Caco-2 (cell line): ENCODE measurements at regions not wholly inside any gene's neighbourhood (a gene's known extent, or its start where the extent isn't known, plus 50 kb on each side); places are given as distances from the start of the nearest gene placed in this dataset.

Experiments
- BruUV-seq: library from RNA; stranded (reverse); fragments of 400-500 nt; replicated peaks from 2 replicates; lab custom pipeline; 2021; lab: Mats Ljungman, UMichigan
- CTCF ChIA-PET: fragments of 300-600 bp; sonication (Branson Sonifier 250); formaldehyde crosslinking; loops from one replicate; lab custom pipeline; 2022; ENCODE audit warnings: antibody characterized with exemption; lab: Charles Lee
- POLR2A ChIA-PET: fragments of 300-600 bp; sonication (Branson Sonifier 250); formaldehyde crosslinking; loops from one replicate; lab custom pipeline; 2022; ENCODE audit warnings: antibody characterized with exemption; lab: Charles Lee
- DNase-seq, 2 experiments: peaks; one replicate each; pipeline versions ENCODE4 v3.0.0 to v3.0.0-alpha.2; 2020 to 2022
- H3K27me3 ChIP-seq: replicated peaks from 2 replicates; pipeline ENCODE4 v1.6.0; 2011; ENCODE audit warnings: low read length; ENCODE audit not compliant: control insufficient read depth, insufficient read depth
- H3K36me3 ChIP-seq: 2 replicates; pipeline ENCODE4 v1.5.1; 2011; ENCODE audit warnings: low read length; ENCODE audit not compliant: control insufficient read depth, insufficient read depth
- H3K4me1 ChIP-seq: fragments of 250-450 bp; sonication (Bioruptor Pico); 2 replicates; pipeline ENCODE4 v1.5.1; 2020; ENCODE audit warnings: mild to moderate bottlenecking
- H3K4me3 ChIP-seq: 2 replicates; pipeline ENCODE4 v1.5.1; 2011; ENCODE audit warnings: low read depth, mild to moderate bottlenecking, control low read depth, low read length
- H3K9me3 ChIP-seq: fragments of 250-450 bp; sonication (Bioruptor Pico); 2 replicates; pipeline ENCODE4 v1.5.1; 2020; ENCODE audit warnings: mild to moderate bottlenecking, moderate library complexity
- H3K27ac Mint-ChIP-seq: one replicate; pipeline ENCODE4 v1.8.0; 2022; ENCODE audit warnings: mixed read lengths; ENCODE audit not compliant: unreplicated experiment
- H3K27me3 Mint-ChIP-seq: one replicate; pipeline ENCODE4 v1.8.0; 2022; ENCODE audit warnings: mixed read lengths; ENCODE audit not compliant: insufficient read depth, unreplicated experiment
- H3K36me3 Mint-ChIP-seq: one replicate; pipeline ENCODE4 v1.8.0; 2022; ENCODE audit warnings: mild to moderate bottlenecking, mixed read lengths; ENCODE audit not compliant: insufficient read depth, unreplicated experiment
- H3K4me1 Mint-ChIP-seq: one replicate; pipeline ENCODE4 v1.8.0; 2022; ENCODE audit warnings: low read depth, mixed read lengths; ENCODE audit not compliant: unreplicated experiment
- H3K4me3 Mint-ChIP-seq: one replicate; pipeline ENCODE4 v1.8.0; 2022; ENCODE audit warnings: mild to moderate bottlenecking, moderate library complexity, mixed read lengths; ENCODE audit not compliant: unreplicated experiment
- H3K9me3 Mint-ChIP-seq: one replicate; pipeline ENCODE4 v1.8.0; 2022; ENCODE audit warnings: mixed read lengths; ENCODE audit not compliant: unreplicated experiment
- CTCF ChIP-seq, 2 experiments: fragments of 200-600 bp in 1 of 2; IDR thresholded peaks; 1 replicate in 1 of 2; 2 replicates in 1 of 2; pipeline versions ENCODE4 v1.5.1 to v1.8.0; 2011 to 2022; ENCODE audit warnings: antibody characterized with exemption in 1 of 2, control low read depth in 1 of 2, inconsistent platforms in 1 of 2, low read depth in 1 of 2, low read length in 1 of 2, mild to moderate bottlenecking in 1 of 2, moderate library complexity in 1 of 2; ENCODE audit not compliant: insufficient read depth in 1 of 2, severe bottlenecking in 1 of 2, unreplicated experiment in 1 of 2
- intact Hi-C: fragments of 100-400 bp; cut with micrococcal nuclease; formaldehyde crosslinking; loops from one replicate; pipeline ENCODE4 v1.10.0; 2022; ENCODE audit not compliant: unreplicated experiment

GRCh38 chr11:110856340-110856739 is 144.1 kb upstream of the ARHGAP20 start:
- Mint-ChIP-seq H3K27me3 (peaks cover 24% of the 10 kb centered on the region), H3K4me1 (no peaks in the 10 kb centered on the region), H3K36me3 (no peaks in the 10 kb centered on the region), H3K9me3 (no peaks in the 10 kb centered on the region), H3K27ac (no peak overlapping the region), H3K4me3 (no peak overlapping the region)
- no peaks in the 10 kb centered on the region for H3K36me3 ChIP-seq
- DNase-seq: no peak
- H3K9me3 ChIP-seq: no peaks in the 10 kb centered on the region
- ChIA-PET CTCF (no interaction called here), POLR2A (no interaction called here)
- H3K4me3 ChIP-seq: no peak overlapping the region
- no peaks in the 10 kb centered on the region for H3K4me1 ChIP-seq
- TF ChIP-seq CTCF (IDR thresholded peaks at IDR 0.05; ENCODE audit: insufficient read depth in 1 of 2, low read depth in 1 of 2, low read length in 1 of 2, severe bottlenecking in 1 of 2, unreplicated experiment in 1 of 2): no peak
- H3K27me3 ChIP-seq: no peaks in the 10 kb centered on the region; the same call in 1 of the 2 replicates
- BruUV-seq: no TSS peak
- intact Hi-C loops: no loop called here

- Mint-ChIP-seq H3K27ac (no peak overlapping the region), H3K9me3 (no peaks in the 10 kb centered on the region), H3K4me1 (no peaks in the 10 kb centered on the region), H3K27me3 (peaks cover 22% of the 10 kb centered on the region), H3K4me3 (no peak overlapping the region), H3K36me3 (no peaks in the 10 kb centered on the region)
- DNase-seq: no peak
- Histone ChIP-seq H3K36me3 (no peaks in the 10 kb centered on the region), H3K27me3 (no peaks in the 10 kb centered on the region; the same call in 1 of the 2 replicates), H3K4me3 (no peak overlapping the region), H3K9me3 (no peaks in the 10 kb centered on the region), H3K4me1 (no peaks in the 10 kb centered on the region)
- POLR2A ChIA-PET: no interaction called here
- no peak for TF ChIP-seq CTCF (IDR thresholded peaks at IDR 0.05; ENCODE audit: insufficient read depth in 1 of 2, low read depth in 1 of 2, low read length in 1 of 2, severe bottlenecking in 1 of 2, unreplicated experiment in 1 of 2)
- intact Hi-C loops: no loop called here
- no TSS peak for BruUV-seq
- CTCF ChIA-PET: no interaction called here
Measured at GRCh38 chr11:110855191-110855590, 143.0 kb upstream of the ARHGAP20 start.

- no peak overlapping the region for H3K4me3 ChIP-seq
- Mint-ChIP-seq H3K27ac (no peak overlapping the region), H3K36me3 (no peaks in the 10 kb centered on the region), H3K9me3 (no peaks in the 10 kb centered on the region), H3K4me1 (no peaks in the 10 kb centered on the region), H3K4me3 (no peak overlapping the region), H3K27me3 (peaks cover 22% of the 10 kb centered on the region)
- H3K36me3 ChIP-seq: no peaks in the 10 kb centered on the region
- intact Hi-C loops: no loop called here
- H3K9me3 ChIP-seq: no peaks in the 10 kb centered on the region
- no peaks in the 10 kb centered on the region for H3K4me1 ChIP-seq
- TF ChIP-seq CTCF (IDR thresholded peaks at IDR 0.05; ENCODE audit: insufficient read depth in 1 of 2, low read depth in 1 of 2, low read length in 1 of 2, severe bottlenecking in 1 of 2, unreplicated experiment in 1 of 2): no peak
- H3K27me3 ChIP-seq: no peaks in the 10 kb centered on the region; the same call in 1 of the 2 replicates
- no peak for DNase-seq
- BruUV-seq: no TSS peak
- POLR2A ChIA-PET: no interaction called here
- CTCF ChIA-PET: no interaction called here
Measured at GRCh38 chr11:110852921-110853490, 140.8 kb upstream of the ARHGAP20 start.
